Nucleus accumbens (tissue), 56 donors: ENCODE measurements at regions not wholly inside any gene's neighbourhood (a gene's known extent, or its start where the extent isn't known, plus 50 kb on each side); places are given as distances from the start of the nearest gene placed in this dataset.

ENCODE experiments used
- DNase-seq, 56 donors: peaks; one replicate each; lab custom pipeline; 2025; lab: John Stamatoyannopoulos, UW

GRCh38 chr13:24100188-24100587 lies 60.3 kb upstream of the SPATA13 start:
- no peak for DNase-seq

GRCh38 chr13:24103782-24104372 lies 56.6 kb upstream of the SPATA13 start:
- no peak for DNase-seq

- no peak for DNase-seq
Measured at GRCh38 chr13:24104723-24105122, 55.8 kb upstream of the SPATA13 start.

GRCh38 chr13:24106429-24106828 lies 54.1 kb upstream of the SPATA13 start:
- peak in 36 of 56 donors; percentile 4 to 75 (median 46) for DNase-seq

- peak in 1 of 56 donors; percentile 38 for DNase-seq
Measured at GRCh38 chr13:24107955-24108614, 52.4 kb upstream of the SPATA13 start.

GRCh38 chr13:24108615-24108965 lies 51.9 kb upstream of the SPATA13 start:
- peak in 1 of 56 donors; percentile 26 for DNase-seq

GRCh38 chr13:24110011-24110410 lies 50.5 kb upstream of the SPATA13 start:
- peak in 5 of 56 donors; percentile 6 to 25 (median 16) for DNase-seq
